Activated T-cell treated with anti-CD3 and anti-CD28 coated beads, Interleukin-2, amount 50 U/mL, for 72 hours (primary cell): ENCODE measurements at regions not wholly inside any gene's neighbourhood (a gene's known extent, or its start where the extent isn't known, plus 50 kb on each side); places are given as distances from the start of the nearest gene placed in this dataset.
A peak's percentile ranks its signal among the peaks of the same experiment; 100 is the strongest.

Source experiments
- ATAC-seq, 2 donors: fragments of 150-1000 bp; cut with Tn5 transposase; replicated peaks in 1 of 2; 2 replicates each; pipeline ENCODE4 v1.10.0; 2021; ENCODE audit warnings: moderate library complexity in 2 of 2, mild to moderate bottlenecking in 1 of 2
- DNase-seq, 2 donors: peaks; one replicate each; pipeline ENCODE4 v3.0.0; 2021 to 2022; ENCODE audit warnings: mixed read lengths in 1 of 2
- H3K27ac Mint-ChIP-seq: one replicate; pipeline ENCODE4 v1.8.0; 2022; ENCODE audit warnings: mild to moderate bottlenecking, moderate library complexity, mixed read lengths
- H3K27me3 Mint-ChIP-seq: one replicate; pipeline ENCODE4 v1.8.0; 2022; ENCODE audit warnings: low read depth, mixed read lengths
- H3K36me3 Mint-ChIP-seq, 2 donors: one replicate each; pipeline ENCODE4 v1.8.0; 2022; ENCODE audit warnings: mixed read lengths in 2 of 2, mild to moderate bottlenecking in 1 of 2; ENCODE audit not compliant: insufficient read depth in 2 of 2
- H3K4me1 Mint-ChIP-seq: one replicate; pipeline ENCODE4 v1.8.0; 2022; ENCODE audit warnings: low read depth, mixed read lengths
- H3K4me3 Mint-ChIP-seq, 2 donors: one replicate each; pipeline ENCODE4 v1.8.0; 2022; ENCODE audit warnings: mild to moderate bottlenecking in 2 of 2, mixed read lengths in 2 of 2, moderate library complexity in 2 of 2
- H3K9me3 Mint-ChIP-seq, 2 donors: one replicate each; pipeline ENCODE4 v1.8.0; 2022; ENCODE audit warnings: mixed read lengths in 2 of 2

- Mint-ChIP-seq H3K27me3 (no peaks in the 10 kb centered on the region), H3K4me3 (no peak overlapping the region), H3K9me3 (no peaks in the 10 kb centered on the region), H3K27ac (no peak overlapping the region), H3K4me1 (no peaks in the 10 kb centered on the region), H3K36me3 (no peaks in the 10 kb centered on the region)
- no peak for DNase-seq
- ATAC-seq = no peak
Measured at GRCh38 chr18:41765460-41765859, 189.6 kb upstream of the PIK3C3 start.

DNA sequence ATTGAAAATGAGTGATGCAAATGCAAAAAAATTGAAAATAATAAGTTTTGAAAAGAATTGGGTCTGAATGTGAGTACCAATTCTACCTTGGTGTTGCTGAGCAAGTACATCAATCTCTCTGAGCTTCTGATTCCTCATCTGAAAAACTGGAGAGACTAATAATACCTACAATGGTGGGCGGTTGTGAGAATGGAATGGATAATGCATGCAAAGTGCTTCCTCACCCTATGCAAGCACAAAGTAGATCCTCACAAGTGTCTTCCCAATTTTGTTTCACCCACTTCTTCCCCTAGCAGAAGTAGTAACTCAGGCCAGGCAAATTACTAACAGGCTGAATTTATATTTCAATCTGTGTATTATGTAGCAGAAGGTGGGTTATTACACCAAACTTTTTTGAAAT lies 191.7 kb upstream of the PIK3C3 start:
- H3K27me3 Mint-ChIP-seq = no peaks in the 10 kb centered on the region
- no peak overlapping the region for H3K4me3 Mint-ChIP-seq

DNA sequence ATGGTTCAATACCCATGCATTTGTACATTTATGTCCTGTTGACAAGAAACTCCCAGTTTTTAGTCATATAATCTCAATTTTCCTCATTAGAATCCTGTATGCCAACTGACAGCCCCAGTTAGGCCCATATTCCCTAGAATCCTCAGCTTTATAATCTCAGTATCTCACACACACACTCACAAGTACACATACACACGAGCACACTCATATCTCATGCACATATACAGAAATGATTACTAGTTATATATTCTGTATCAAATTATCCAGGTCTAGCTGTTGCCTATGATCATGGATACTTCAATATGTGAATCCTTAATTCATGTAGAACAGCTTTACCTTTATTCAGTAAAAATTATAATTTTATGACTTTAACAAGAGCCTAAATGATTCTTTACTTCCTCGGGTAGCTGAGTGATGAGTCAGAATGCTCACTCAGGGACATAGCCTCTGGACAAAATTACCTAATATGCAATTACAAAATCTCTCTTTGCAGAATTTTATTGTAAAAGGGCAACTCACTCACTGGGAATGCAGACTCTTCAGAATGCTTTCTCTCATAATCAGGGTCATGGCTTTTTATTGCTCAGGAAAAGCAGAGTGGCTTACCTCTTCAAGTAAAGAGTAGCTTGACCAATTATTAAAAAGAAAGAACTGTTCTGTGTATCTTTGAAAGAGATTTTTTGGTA lies 193.6 kb upstream of the PIK3C3 start:
- H3K36me3 Mint-ChIP-seq = no peaks in the 10 kb centered on the region
- H3K4me3 Mint-ChIP-seq = no peak overlapping the region
- no peaks in the 10 kb centered on the region for H3K27me3 Mint-ChIP-seq
- no peaks in the 10 kb centered on the region for H3K4me1 Mint-ChIP-seq
- DNase-seq = no peak
- ATAC-seq = no peak
- H3K9me3 Mint-ChIP-seq = peaks cover 0 to under 1% of the 10 kb centered on the region in 2 donors
- no peak overlapping the region for H3K27ac Mint-ChIP-seq

More for the DNA sequence above, 191.7 kb upstream of the PIK3C3 start:
- H3K27ac Mint-ChIP-seq = no peak overlapping the region
- ATAC-seq (no peak), DNase-seq (no peak)
- no peaks in the 10 kb centered on the region for H3K36me3 Mint-ChIP-seq
- H3K9me3 Mint-ChIP-seq = no peaks in the 10 kb centered on the region
- no peaks in the 10 kb centered on the region for H3K4me1 Mint-ChIP-seq

DNA sequence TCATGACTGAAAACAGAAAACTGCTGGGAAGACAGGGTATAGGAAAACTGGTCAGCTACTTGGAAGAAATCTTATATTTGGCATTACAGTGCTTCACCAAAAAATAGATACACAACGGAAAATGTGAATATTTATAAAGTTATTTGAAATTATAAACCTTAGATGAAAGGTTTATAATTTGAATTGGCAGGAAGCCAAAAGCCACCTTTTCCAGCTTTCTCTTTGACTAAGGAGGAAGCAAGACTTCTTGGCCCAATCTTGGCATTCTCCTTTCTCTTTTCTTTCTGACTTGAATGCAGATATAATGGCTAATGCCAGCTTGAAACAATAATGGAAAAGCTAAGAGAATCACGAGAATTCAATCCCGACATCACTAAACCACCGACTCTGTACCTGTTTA lies 196.5 kb upstream of the PIK3C3 start:
- H3K27me3 Mint-ChIP-seq = no peaks in the 10 kb centered on the region
- no peak overlapping the region for H3K4me3 Mint-ChIP-seq
- peaks cover 0 to 2% of the 10 kb centered on the region in 2 donors for H3K9me3 Mint-ChIP-seq
- no peak for DNase-seq
- no peak for ATAC-seq
- H3K27ac Mint-ChIP-seq = no peak overlapping the region
- no peaks in the 10 kb centered on the region for H3K36me3 Mint-ChIP-seq
- no peaks in the 10 kb centered on the region for H3K4me1 Mint-ChIP-seq

DNA sequence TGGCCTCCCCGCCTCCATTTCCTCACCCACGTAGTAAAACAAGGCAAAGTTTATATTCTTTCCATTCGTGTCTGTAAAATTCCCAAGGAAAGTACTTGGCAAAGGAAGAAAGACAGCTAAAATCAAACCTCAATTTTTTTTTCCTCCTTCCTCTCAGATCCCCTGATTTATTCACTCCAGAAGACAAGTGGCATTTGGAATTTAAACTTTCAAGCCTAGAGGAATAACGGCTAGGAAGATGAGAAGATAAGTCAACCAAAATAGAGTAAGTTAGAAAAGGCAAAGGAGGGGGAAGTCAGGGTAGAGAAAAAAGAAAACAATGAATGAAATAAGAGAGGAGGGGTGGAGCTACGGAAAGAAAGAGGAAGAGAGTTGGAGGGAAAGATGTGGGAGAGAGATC lies 198.9 kb upstream of the PIK3C3 start:
- Mint-ChIP-seq H3K9me3 (peaks cover 0 to 2% of the 10 kb centered on the region in 2 donors), H3K36me3 (no peaks in the 10 kb centered on the region), H3K27ac (no peak overlapping the region), H3K27me3 (no peaks in the 10 kb centered on the region), H3K4me1 (no peaks in the 10 kb centered on the region), H3K4me3 (no peak overlapping the region)
- no peak for ATAC-seq
- DNase-seq = no peak

GRCh38 chr18:41754332-41754731 lies 200.7 kb upstream of the PIK3C3 start:
- DNase-seq (no peak), ATAC-seq (no peak)
- peaks cover 0 to 2% of the 10 kb centered on the region in 2 donors for H3K9me3 Mint-ChIP-seq
- no peak overlapping the region for H3K27ac Mint-ChIP-seq
- no peaks in the 10 kb centered on the region for H3K27me3 Mint-ChIP-seq
- H3K4me3 Mint-ChIP-seq = no peak overlapping the region
- H3K4me1 Mint-ChIP-seq = no peaks in the 10 kb centered on the region
- no peaks in the 10 kb centered on the region for H3K36me3 Mint-ChIP-seq

GRCh38 chr18:41753826-41754225 lies 201.2 kb upstream of the PIK3C3 start:
- Mint-ChIP-seq H3K9me3 (peaks cover 0 to 2% of the 10 kb centered on the region in 2 donors), H3K4me1 (no peaks in the 10 kb centered on the region), H3K36me3 (no peaks in the 10 kb centered on the region), H3K27me3 (no peaks in the 10 kb centered on the region), H3K4me3 (no peak overlapping the region), H3K27ac (no peak overlapping the region)
- ATAC-seq = no peak
- no peak for DNase-seq

DNA sequence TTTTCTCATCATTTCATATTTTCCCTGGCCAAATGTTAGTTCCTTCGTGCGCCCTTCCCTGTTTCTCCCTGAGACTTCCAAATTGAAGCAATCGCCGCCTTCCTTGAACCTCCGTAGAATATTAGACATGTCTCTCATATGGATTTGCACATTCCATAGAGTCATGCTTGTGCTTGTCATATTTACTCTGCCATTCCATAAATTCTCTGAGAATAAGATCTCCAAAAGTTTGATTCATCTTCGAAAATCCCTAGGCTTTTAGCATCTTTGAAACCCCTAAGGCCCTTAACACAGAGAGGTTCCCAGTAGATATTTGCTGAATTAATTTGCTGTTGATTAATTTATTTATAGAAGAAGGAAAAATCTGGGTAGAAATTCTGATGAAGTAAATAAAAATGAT lies 202.2 kb upstream of the PIK3C3 start:
- no peaks in the 10 kb centered on the region for H3K4me1 Mint-ChIP-seq
- H3K36me3 Mint-ChIP-seq = no peaks in the 10 kb centered on the region
- no peaks in the 10 kb centered on the region for H3K27me3 Mint-ChIP-seq
- H3K9me3 Mint-ChIP-seq = peaks cover 0 to 2% of the 10 kb centered on the region in 2 donors
- DNase-seq (no peak), ATAC-seq (no peak)
- H3K4me3 Mint-ChIP-seq = no peak overlapping the region
- no peak overlapping the region for H3K27ac Mint-ChIP-seq

- no peak for ATAC-seq
- H3K9me3 Mint-ChIP-seq = peaks cover 0 to 2% of the 10 kb centered on the region in 2 donors
- H3K27me3 Mint-ChIP-seq = no peaks in the 10 kb centered on the region
- no peak overlapping the region for H3K4me3 Mint-ChIP-seq
- no peaks in the 10 kb centered on the region for H3K36me3 Mint-ChIP-seq
- no peak for DNase-seq
- H3K27ac Mint-ChIP-seq = no peak overlapping the region
- H3K4me1 Mint-ChIP-seq = no peaks in the 10 kb centered on the region
Measured at GRCh38 chr18:41751652-41752051, 203.4 kb upstream of the PIK3C3 start.

GRCh38 chr18:41751161-41751560 lies 203.9 kb upstream of the PIK3C3 start:
- H3K9me3 Mint-ChIP-seq = no peaks in the 10 kb centered on the region
- DNase-seq = no peak
- H3K36me3 Mint-ChIP-seq = no peaks in the 10 kb centered on the region

GRCh38 chr18:41747723-41748242 lies 207.3 kb upstream of the PIK3C3 start:
- Mint-ChIP-seq H3K4me3 (no peak overlapping the region), H3K9me3 (no peaks in the 10 kb centered on the region), H3K27ac (no peak overlapping the region), H3K36me3 (no peaks in the 10 kb centered on the region), H3K27me3 (peaks cover 7% of the 10 kb centered on the region), H3K4me1 (no peaks in the 10 kb centered on the region)
- no peak for DNase-seq
- ATAC-seq = no peak

More at GRCh38 chr18:41751161-41751560, 203.9 kb upstream of the PIK3C3 start:
- ATAC-seq = no peak
- Mint-ChIP-seq H3K4me3 (no peak overlapping the region), H3K4me1 (no peaks in the 10 kb centered on the region), H3K27ac (no peak overlapping the region), H3K27me3 (no peaks in the 10 kb centered on the region)

DNA sequence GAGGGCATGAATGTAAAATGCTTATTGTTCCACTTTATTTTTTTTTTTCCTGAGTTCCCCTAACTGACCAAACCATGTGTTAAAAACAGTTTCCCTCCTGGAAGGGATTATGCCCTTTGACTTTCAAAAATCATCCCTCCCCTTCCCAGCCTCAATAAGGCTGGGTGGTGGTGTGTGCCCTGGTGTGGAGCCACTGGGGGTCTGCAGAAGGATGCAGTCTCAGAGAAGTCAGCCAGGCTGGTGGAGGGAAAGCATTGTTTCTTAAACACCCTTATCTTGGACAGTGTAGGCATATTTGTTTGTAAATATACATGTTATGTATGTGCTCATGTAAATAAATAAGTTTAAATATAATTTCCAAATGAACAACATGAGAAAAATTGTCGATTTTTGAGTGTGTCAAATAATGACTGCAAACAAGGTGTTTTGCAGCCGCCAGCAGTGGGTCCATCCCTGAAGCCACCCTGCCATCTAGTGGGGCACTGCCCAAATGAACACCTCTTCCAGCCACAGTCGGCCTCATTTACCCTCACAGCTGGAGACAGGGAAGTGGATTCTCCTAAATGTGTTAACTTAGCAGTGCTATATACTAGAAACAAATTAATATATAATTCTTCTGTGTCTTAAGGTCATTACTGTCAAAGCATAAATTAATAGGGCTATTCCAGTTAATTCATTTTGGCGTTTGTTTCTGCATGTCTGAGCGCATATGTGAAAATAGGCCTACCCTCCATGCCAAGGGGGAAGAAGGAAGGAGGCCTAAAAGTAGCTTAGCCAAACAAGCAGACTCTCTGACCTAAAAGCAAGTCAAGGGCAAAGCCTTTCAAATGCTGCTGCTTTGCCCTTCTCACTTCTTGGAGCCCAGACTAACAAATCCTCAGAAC lies 209.6 kb upstream of the PIK3C3 start:
- H3K36me3 Mint-ChIP-seq = no peaks in the 10 kb centered on the region
- DNase-seq (peak; percentile 15 to 20), ATAC-seq (peak in 1 of 2 donors; percentile 47)
- H3K9me3 Mint-ChIP-seq = peaks cover 0 to 1% of the 10 kb centered on the region in 2 donors
- no peaks in the 10 kb centered on the region for H3K4me1 Mint-ChIP-seq
- peaks cover 7% of the 10 kb centered on the region for H3K27me3 Mint-ChIP-seq
- H3K4me3 Mint-ChIP-seq = no peak overlapping the region
- no peak overlapping the region for H3K27ac Mint-ChIP-seq

- H3K36me3 Mint-ChIP-seq = no peaks in the 10 kb centered on the region
- no peak overlapping the region for H3K27ac Mint-ChIP-seq
- peaks cover 7% of the 10 kb centered on the region for H3K27me3 Mint-ChIP-seq
- DNase-seq (no peak), ATAC-seq (no peak)
- H3K9me3 Mint-ChIP-seq = peaks cover 0 to 2% of the 10 kb centered on the region in 2 donors
- no peak overlapping the region for H3K4me3 Mint-ChIP-seq
- H3K4me1 Mint-ChIP-seq = no peaks in the 10 kb centered on the region
Measured at GRCh38 chr18:41744421-41745030, 210.5 kb upstream of the PIK3C3 start.
